ENCODE measurements at regions not wholly inside any gene's neighbourhood (a gene's known extent, or its start where the extent isn't known, plus 50 kb on each side); places are given as distances from the start of the nearest gene placed in this dataset.

DNA sequence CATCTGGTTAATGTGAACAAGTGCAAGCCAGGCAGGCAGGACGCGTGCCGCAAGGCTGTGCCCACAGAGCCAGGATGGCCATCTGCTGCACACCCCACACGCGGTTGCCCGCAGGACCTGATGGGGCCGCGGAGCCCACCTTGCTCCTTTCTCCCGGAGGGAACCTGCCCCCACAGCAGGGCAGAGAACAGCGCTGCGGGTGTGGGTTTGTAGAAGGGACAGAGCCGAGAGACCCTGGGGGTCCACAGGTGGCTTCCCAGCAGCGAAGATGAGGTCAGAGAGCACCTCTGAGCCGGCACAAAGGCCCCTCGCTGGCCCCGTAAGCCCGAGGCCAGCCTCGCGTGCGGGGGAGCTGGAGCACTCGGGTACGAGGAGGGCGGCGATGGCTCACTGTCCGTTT, 460.8 kb upstream of the SALL3 start:
- no peak for DNase-seq (ENCODE audit: low read depth)
- TF ChIP-seq, protein P1, sequence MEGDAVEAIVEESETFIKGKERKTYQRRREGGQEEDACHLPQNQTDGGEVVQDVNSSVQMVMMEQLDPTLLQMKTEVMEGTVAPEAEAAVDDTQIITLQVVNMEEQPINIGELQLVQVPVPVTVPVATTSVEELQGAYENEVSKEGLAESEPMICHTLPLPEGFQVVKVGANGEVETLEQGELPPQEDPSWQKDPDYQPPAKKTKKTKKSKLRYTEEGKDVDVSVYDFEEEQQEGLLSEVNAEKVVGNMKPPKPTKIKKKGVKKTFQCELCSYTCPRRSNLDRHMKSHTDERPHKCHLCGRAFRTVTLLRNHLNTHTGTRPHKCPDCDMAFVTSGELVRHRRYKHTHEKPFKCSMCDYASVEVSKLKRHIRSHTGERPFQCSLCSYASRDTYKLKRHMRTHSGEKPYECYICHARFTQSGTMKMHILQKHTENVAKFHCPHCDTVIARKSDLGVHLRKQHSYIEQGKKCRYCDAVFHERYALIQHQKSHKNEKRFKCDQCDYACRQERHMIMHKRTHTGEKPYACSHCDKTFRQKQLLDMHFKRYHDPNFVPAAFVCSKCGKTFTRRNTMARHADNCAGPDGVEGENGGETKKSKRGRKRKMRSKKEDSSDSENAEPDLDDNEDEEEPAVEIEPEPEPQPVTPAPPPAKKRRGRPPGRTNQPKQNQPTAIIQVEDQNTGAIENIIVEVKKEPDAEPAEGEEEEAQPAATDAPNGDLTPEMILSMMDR (IDR thresholded peaks at IDR 0.05; ENCODE audit: low read length, missing control alignments): no peak
- no peak overlapping the region for H3K4me3 ChIP-seq (replicated peaks; ENCODE audit: low read depth, low read length)

DNA sequence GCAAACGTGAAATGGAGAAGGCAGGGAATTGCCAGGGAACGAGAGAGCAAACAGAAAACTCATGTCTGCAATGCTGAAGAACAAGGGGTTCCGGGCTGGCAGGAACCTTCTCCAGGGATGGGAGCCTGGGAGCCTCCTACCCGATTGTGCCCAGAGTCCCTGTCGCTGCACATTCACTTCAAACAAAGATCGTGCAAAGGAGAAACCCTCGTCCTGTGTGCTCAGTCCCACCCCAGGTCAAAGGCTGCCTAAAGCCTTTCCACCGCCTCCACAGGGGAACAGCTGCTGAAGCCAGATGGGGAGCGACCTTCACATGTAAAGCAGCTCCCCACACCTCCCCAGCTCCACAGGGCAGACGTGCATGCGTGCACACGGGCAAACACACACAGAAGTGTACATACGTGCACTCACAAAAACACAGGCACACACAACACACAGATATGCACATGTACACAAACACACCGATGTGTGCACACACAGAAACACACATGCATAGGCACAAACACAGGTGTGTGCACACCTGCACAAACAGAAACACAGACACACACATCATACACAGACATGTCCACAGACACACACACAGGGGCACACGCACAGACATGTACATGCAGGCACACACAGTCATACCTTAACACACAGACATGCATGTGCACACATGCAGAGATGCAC, 460.1 kb upstream of the SALL3 start:
- no peak for DNase-seq (ENCODE audit: low read depth)
- H3K4me3 ChIP-seq (replicated peaks; ENCODE audit: low read depth, low read length): no peak overlapping the region
- TF ChIP-seq, protein P1 (IDR thresholded peaks at IDR 0.05; ENCODE audit: low read length, missing control alignments): no peak

DNA sequence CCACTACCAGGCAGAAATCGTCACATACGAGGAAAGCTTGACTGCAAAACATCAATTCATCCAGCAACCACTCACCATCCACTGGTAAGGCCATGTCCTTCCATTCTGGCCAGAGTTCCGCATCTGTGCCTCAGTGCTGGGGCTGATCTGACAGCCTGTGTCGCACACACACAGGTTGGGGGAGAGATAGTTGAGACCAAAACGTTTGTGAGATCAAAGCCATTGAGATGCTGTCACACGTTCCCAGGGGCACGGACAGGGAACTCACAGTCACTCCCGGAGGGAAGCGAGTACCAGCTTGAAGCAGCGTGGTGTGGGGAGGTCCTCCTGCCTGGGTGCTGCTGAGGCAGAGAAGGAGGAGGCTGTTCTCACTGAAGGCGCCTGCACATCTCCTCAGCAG, 458.5 kb upstream of the SALL3 start:
- no peak for DNase-seq (ENCODE audit: low read depth)
- no peak overlapping the region for H3K4me3 ChIP-seq (replicated peaks; ENCODE audit: low read depth, low read length)
- TF ChIP-seq, protein P1 (IDR thresholded peaks at IDR 0.05; ENCODE audit: low read length, missing control alignments): no peak

DNA sequence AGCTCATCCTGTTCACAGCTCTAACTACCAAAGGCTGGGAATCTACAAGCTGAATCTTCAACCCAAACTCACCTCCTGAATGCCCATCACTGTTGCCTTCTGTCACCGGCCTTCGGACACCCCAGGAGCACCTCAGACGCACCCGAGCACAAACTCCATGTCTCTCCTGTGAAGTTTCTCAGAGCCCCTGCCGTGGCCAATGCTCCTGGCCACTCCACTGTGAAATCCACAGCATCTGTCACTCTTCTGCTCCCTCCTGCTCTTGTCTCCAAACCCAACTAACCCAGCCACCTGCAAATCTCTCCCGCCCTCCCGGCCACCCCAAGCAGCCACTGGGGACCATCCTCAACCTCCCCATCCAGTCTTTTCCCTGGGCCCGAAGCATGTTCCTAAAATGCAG, 457.9 kb upstream of the SALL3 start:
- H3K4me3 ChIP-seq (replicated peaks; ENCODE audit: low read depth, low read length): no peak overlapping the region
- no peak for DNase-seq (ENCODE audit: low read depth)
- TF ChIP-seq, protein P1 (IDR thresholded peaks at IDR 0.05; ENCODE audit: low read length, missing control alignments): no peak

DNA sequence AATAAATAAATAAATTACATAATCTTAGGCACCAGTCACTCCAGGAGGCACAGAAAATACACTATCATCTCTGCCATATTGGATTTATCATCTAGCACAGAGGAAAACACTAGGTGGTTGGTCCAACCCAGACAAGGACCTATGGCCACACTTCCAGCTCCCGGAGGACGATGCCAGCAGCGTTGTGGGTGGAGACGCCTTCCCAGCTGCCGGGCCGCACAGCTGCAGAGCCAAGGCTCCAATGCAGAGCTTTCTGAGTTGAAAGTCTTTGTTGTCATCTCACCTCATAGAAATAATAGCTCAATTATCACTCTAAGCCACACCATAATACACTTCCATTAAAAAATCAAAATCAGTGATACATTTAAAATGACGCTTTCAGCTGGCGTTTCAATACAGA, 457.1 kb upstream of the SALL3 start:
- no peak for DNase-seq (ENCODE audit: low read depth)
- no peak overlapping the region for H3K4me3 ChIP-seq (replicated peaks; ENCODE audit: low read depth, low read length)
- TF ChIP-seq, protein P1 (IDR thresholded peaks at IDR 0.05; ENCODE audit: low read length, missing control alignments): no peak

DNA sequence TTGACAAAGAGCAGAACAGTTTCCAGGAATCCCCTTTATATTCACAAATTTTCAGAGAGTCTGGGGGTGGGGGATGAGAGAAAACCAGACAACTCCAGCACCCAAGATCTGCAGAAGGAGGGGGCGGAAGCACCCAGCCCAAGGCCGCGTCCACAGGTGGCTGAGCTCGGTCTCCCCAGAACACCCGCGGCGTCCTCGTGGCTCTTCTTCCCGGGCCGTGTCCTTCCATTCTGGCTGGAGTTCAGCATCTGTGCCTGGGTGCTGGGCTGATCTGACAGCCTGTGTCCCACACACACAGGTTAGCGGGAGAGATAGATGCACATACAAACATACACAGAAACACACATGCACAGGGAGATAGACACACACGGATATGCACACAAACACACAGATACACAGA, 455.8 kb upstream of the SALL3 start:
- no peak overlapping the region for H3K4me3 ChIP-seq (replicated peaks; ENCODE audit: low read depth, low read length)
- no peak for DNase-seq (ENCODE audit: low read depth)
- TF ChIP-seq, protein P1 (IDR thresholded peaks at IDR 0.05; ENCODE audit: low read length, missing control alignments): no peak

Data from fibroblast of pulmonary artery (primary cell).